CD4-positive, alpha-beta T cell treated with Interleukin-6 at 100 ng/mL for 8 hours (primary cell): ENCODE measurements at regions not wholly inside any gene's neighbourhood (a gene's known extent, or its start where the extent isn't known, plus 50 kb on each side); places are given as distances from the start of the nearest gene placed in this dataset.

ENCODE experiments used
- DNase-seq: peaks from one replicate; pipeline ENCODE4 v3.0.0-alpha.2; 2020; ENCODE audit warnings: mixed read lengths, low spot score

DNA sequence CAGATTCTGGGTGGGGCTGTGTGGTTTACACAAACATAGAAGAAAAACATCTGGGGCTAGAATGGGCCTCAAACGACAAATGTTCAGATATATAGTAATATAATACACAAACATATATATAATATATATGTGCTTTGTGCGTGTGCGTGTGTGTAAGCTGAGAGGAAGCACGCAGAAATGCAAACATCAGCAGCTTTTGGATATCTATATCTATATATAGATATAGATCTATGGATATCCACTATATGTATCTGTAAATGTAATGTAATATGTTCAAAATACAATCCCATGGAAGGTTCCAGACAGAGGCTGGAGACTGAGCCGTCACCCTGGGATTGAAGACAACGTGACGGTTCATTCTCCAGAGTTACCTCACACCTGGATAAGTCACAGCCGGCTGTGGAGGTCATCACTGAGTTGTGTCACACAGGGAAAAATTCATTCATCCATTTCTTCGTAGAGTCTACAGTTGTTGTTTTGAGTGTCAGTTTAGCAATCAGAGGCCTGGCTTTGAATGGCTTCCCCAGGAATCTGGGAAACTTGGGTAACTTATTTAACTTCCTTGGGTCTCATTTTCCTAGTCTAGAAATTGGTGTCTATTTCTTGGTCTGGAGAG lies 123.0 kb upstream of the CPEB4 start:
- no peak for DNase-seq

DNA sequence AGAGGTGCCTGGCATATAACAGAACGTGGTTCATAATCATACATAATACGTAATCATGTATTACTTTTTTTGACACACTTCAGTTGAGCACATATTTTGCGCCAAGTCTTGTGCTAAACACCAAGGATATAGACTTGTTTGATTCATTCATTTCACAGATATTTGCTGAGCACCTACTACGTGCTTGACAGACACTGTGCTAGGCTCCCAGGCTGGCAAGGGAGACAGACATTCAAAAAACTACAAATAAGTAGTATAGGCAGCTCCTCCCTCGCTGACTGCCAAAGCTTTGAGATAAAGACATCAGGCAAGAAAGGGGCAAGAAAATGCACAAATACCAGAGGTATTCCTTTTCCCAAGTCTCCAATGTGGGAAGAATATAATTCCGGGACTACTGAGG lies 122.5 kb upstream of the CPEB4 start:
- no peak for DNase-seq

DNA sequence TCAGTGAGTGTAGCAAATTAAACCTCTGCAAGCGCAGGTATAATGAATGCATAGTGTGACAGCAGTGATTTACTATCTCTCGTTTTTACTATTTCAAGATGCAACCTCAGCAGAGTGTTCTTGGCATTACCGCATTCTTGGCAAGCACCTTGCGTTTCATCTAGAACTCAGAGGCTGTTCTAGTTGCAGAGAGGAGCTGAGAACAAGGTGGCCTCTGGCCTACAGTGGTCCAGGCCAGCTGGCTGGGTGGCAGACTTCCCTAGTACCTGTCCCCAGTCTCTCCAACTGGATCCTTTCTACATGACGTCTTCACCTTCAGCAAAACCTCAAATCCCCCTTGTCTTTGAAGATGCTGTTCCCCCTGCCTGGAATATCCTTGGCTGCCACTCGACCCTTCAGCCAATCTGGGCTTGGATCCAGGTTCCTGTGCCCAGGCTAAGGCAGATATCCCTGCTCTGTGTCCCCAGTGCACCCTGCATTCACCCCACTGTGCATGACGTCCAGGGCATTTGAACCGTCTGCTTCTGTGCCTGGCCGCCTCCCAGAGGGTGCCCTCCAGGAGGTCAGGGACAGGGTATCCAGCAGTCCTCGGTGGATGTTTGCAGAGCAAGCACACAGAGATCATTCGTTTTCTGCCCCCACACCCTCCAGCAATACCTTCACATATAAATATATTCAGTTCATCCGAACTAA lies 120.4 kb upstream of the CPEB4 start:
- no peak for DNase-seq

DNA sequence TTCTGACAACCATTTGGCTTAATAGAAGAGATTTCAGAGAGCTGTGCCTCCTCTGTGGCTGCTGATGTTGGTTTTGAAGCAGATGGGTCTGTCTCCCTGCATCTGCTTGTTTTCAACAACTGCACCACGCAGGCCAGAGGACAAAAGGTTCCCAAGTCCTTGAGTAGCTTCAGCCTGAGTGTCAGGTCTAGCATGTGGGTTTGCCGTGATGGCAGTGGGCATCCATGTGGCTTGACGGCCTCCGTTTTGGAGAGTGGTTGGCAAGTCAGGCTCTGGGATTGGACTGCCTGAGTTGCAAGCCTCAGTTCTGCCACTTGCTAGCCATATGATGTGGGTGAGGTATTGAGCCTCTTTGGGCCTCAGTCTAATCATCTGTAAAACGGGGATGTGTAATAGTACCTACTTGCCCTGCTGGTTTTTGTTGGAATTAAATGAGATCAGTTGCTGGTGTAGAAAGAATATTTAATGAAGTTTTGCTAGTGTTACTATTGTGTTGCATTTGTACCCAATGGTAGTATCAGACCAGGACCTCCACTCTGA lies 119.8 kb upstream of the CPEB4 start:
- DNase-seq, result no peak

DNA sequence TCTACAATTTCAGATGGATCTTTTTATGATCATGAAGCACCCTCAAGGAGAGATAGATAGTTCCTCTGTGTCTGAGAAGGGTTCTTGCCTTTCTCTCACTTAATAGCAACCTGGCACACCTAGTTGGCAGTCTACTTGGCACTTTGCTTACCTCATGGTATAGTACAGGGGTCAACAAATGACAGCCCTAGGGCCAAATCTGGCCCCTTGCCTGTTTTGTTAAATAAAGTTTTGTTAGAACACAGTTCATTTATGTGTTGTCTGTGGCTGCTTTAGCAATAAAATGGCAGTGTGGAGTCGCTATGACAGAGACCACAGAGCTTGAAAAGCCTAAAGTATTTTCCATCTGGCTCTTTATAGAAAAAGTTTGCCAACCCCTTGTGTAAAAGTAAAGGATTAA lies 119.3 kb upstream of the CPEB4 start:
- no peak for DNase-seq

DNA sequence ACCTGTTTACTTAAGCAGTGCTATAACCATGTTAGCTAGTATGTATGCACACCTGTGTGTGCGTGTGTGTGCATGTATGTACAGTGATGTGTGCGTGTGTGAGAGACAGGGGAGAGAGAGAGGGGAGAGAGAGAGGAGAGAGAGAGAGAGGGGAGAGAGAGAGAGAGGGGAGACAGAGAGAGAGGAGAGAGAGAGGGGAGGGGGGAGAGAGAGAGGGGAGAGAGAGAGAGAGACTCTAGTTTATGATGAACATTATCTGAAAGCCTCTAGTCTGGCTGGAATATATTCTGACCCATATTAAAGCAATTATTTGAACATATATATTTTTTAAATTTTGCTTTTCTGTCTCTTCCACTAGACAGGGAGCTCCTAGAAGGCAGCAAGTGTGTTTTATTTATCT lies 117.5 kb upstream of the CPEB4 start:
- DNase-seq, result no peak

DNA sequence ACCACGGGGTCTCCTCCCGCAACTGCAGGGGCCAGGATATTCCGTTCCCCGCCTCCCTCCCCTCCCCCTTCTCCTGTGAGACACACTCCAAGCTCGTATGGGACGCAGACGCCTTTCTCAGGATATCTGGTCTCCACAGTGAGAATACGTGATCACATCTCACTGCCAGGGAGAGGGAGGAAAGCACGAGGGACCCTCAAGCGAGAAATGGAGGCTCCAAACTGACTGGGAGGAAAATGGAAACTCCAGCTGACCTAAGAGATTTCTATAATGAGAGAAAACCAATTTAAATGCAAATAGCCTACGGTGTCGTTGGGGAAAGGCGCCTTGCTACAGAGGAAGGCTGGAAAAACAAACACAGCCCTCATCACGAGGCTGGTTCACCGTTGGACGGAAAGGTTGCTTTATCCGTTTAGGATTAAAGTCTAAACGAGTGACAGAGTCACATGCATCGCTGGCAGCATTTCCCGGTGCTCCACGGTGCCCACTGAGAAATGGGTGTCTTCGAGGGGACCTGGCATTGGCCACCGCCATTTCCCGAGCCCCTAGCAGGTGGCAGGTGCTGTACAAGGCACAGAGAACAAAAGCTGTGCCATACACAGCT lies 116.9 kb upstream of the CPEB4 start:
- DNase-seq, result no peak

DNA sequence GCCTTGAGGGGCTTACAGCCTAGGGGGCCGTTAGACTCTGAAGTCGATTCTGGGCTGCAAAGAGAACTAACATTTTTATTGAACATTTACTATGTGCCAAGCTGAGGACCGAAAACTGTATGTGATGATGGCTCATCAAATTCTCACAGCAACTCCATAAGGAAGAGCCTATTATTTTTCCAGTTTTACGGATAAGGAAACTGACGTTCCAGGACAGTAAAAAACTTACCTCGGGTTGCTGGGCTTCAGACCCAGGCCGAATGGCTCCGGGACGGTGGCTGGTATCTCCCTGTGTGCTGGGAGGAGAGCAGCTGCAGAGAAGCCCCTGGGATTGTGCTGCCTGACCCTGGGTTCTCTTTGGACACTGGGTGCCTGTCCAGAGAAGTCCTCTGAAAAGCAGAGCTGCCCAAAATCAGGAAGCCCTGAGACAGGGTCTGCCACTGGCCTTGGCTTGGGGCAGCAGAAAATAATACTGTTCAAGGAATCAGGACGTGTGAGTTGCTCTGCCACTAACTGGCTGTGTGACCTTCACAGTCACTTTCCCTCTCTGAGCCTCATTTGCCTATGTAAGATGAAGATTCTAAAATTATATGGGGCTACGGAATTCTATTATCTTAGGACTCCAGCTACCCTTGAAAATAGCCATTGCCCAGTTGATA lies 116.3 kb upstream of the CPEB4 start:
- no peak for DNase-seq

DNA sequence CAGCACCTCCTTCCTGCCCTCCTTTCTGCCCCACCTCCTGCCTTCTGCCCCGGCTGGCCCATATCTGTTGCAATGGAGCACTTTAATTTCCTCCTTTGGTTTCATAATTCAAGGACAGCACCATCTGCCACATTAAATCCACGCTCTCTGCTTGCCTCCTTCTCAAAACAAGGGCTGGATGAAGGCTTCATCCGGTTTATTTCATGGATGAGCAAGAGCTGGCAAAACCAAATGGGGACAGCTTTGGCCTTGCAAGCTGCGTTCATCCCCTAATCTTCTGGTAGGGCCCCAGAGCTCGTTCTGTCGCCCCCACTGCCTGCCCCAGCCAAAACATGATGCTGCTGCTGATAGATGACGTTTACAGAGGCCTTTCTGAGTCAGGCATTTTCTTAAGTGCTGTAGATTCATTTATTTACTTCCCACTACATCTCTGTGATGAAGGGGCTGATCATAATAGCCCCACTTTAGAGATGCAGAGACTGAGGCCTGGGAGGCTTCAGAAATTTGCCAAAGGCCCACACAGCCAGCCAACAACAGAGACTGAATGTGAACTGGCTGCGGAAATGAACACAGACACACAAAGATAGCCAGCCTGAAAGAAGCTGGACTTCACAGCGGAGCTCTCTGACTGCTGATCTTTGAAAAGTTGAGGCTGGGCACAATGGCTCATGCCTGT lies 115.6 kb upstream of the CPEB4 start:
- DNase-seq, result no peak

DNA sequence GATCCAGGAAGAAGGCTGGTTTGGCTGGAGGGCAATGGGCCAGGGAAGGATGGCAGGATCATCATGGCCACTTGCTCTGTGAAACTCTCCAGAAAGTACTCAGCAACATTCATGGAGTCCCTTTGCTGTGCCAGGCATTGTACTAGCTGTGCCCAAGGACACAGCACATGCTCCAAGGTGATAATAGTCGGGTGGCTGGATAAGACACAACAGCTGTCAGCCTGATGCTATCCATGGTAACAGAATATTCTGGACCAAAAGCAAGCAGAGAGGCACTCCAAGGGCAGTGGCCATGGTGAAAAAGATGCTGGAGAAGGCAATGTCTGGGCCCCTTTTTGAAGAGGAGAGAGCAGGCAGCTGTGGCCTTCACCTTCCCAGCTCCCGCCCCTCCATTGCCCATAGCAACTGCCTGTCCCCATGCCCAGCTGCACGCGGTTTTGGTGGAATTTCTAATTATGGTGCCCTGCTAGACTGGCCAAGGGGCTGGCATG lies 113.8 kb upstream of the CPEB4 start:
- no peak for DNase-seq

DNA sequence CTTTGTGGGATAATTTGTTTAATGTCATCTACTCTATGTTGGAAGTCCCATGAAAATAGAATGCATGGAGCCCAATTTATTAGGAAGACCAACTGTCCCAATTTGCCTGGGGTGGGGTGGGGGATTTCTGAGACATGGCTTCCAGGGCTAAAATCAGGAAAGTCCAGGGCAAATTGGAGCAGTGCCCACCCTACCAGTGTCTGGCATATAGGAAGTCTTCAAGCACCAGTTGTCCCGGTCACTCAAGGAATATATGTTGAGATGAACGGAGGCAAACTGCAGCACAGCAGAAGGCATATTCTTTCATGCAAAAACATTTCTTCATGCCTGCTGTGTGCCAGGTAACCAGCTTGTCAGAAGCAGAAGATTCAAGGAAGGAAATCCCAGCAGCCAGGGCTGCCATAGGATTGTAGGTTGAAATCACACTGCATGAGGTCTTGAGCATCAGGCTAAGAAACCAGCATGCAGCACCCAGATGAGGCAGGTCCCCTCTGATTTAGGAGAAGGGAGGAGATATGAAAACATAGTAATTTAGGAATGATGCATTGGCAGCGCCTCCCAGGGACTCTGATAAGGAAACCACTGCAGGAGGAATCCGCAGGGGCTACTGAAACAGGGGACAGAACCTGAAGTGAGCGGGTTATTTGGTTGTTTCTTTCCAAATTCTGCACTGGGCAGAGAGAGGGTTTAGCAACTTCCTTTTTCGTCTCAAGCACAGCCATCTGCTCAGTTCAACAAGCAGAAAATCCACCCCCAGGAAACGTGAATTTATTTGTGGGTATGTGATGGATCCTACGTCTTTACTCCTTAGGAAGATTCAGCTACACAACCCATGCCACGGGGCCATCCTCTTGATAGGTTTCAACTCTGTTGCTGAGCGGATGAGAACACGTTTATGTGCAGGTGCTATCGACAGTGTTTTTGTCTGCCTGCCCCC lies 112.6 kb upstream of the CPEB4 start:
- DNase-seq, result no peak

DNA sequence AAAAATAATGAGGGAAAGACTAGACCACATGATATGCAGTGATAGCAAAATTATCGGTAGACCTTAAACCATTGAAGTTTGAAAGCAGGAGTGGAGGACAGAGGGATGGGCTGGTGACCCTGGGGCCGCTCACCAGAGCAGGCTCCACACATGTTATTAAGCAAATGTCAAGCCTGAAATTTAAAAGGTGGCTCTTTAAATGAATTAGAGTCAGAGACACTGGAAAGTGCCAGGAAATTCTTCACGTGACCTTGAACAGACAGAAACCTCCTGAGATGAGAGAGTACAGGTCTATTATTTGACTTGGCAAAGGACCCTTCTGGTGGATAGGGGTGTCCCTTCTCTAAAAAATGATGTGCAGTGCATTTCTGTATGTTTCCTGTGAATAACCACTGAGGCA lies 111.0 kb upstream of the CPEB4 start:
- DNase-seq, result no peak

DNA sequence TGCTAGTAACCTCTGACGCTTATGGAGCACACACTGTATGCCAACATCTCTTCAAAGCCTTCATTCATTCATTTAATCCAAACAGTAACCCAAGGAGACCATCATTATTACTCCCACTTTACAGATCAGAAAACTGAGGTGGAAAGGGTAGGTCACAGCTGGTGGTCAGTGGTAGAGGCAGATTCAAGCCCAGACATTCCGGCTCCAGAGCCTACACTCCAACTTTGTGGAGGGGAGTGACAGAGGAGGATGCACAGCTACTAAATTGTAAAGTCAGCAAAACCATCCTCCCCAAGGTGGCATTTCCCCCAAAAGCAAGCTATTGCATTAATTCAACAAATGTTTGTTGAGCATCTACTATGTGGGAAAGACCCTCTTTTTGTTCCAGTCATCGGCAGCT lies 110.5 kb upstream of the CPEB4 start:
- DNase-seq, result no peak

DNA sequence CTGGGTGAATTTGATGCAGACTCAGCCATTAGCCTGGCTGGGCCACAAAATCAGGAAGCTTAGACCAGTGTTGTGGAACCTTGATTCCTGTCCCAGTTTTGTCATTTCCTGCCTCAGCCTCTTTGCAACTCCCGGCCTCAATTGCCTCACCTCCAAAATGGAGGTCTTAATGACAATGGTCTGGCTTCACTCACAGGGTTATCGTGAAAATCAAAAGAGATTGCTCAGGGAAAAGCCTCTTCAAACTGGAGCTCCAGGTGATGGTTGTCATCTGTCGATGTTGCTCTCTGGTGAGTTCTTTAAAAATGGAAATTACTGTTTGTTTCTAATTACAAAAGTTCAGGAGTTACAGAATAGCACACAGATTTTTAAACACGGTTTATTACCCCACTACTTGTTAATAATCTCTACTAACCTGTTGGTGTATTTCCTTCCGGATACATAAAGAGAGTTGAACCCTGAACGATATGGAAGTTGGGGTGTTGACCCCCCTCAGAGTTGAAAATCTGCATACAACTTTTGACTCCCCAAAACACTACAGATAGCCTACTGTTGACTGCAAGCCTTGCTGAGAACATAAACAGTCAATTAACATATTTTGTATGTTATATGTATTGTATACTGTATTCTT lies 109.9 kb upstream of the CPEB4 start:
- no peak for DNase-seq

DNA sequence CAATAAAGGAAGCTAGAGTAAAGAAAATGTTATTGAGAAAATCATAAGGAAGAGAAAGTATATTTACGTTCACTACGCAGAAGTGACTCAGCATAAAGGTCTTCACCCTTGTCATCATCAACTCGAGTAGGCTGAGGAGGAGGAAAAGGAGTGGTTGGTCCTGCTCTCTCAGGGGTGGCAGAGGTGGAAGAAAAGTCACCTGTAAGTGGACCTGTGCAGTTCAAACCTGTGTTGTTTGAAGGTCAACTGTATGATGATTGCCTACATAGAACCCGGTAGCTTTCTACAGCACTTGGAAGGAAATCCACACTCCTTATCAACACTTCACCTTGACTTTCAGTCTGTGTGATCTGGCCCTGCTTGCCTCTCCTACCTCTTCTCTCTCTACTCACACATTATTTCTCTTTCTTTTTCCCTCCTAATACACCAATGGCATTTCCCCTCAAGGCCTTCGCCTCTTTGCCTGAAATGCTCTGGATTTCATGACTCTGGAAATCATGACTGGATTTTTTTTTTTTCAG lies 109.3 kb upstream of the CPEB4 start:
- DNase-seq, result no peak

DNA sequence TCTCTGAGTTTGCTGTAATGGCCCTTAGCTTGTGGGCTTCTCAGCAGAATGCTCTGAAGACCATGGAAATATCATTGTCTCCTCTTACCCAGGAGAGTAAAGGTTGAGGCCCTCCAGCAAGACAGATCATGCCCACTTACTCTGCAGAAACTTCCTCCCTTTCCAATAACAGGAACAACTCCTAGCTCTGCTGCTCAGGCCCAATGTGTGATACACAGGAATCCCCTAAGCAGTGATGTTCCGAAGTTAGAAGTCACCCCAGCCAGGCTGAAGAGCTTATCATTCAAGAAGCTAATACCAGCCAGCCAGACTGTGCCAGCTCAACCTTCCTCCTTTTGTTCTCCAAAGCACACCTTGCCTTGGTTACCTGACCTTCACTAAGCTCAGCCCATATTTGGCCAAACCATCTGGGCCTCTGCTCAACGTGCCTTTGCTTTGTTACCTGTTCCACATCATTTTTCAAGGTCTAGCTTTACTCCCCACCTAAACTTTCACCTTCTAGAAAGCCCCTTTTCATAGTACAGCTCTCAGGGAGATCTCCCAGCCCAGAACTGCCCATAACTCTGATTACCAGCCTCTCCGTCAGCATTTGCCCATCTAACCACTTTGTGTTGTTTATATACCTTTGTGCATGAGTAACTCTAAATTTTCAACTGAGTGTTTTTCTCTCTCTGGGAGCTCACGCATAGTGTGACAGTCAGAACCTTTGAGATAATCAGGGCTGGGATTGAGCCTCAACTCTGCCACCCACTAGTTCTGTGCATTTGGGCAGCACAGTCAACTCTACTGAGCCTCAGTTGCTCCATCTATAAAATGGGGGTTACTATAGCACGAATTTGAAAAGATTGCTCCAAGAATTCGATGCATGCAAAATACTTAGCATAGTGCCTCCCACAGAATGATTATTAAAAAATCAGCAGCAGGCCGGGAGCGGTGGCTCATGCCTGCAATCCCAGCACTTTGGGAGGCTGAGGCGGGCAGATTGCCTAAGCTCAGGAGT lies 107.6 kb upstream of the CPEB4 start:
- DNase-seq, result no peak

DNA sequence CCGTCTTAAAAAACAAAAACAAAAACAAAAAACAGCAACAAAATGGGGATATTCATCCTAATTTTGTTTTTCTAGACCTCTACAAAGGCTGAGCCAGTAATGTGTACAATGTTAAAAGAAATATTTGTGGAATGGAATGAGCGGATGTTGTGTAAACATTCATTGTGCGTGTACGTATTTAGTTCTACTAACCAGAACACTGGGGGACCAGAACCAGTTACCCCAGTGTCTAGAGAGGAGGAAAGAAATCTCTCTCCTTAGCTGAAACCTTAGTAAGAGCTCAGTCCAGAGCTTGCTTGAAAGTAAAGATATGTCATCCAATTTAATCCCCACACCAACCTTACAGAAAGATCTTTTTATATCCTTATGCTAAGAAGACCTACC lies 106.7 kb upstream of the CPEB4 start:
- no peak for DNase-seq

DNA sequence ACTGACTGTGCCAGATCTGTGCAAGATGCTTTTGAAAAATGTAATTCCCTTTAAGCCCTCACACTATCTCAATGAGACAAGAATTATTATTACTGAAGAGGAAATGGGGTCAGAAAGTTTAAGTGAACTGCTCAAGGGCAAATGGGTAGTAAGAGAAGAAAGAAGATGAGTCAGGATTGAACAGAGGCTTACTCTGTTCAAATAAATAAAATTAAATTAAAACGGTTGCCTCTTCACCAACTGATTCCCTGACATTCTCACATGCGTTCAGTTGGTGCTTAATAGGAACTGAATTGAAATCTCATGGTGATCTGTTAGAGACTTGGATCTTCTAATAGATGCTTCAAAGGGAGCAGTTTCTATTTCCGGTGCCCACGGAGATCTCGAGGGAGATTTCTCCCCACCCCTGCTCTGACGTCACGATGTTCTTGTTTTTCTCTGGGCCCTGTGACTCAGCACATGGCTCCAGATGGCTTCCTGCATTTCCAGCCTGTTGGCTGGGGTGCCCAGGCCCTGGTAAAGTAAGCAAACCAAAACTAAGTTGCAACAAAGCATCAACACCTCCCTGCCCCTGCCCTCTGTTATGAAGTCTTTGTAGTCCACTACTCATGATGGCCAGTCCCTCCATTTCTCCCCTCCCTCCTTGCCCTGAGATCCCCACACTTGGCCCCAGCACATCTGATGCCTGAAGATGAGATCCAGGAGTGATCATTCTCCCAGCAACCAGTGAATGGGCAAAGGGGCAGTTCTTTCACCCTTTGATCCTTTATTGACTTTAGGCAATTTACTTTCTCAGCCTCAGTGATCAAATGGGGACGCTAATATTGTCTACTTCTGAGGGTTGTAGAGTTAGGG lies 106.1 kb upstream of the CPEB4 start:
- DNase-seq, result peak; percentile 68
